Neural cell (in vitro differentiated cells): ENCODE measurements at regions not wholly inside any gene's neighbourhood (a gene's known extent, or its start where the extent isn't known, plus 50 kb on each side); places are given as distances from the start of the nearest gene placed in this dataset.

Experiments used
- H2AFZ ChIP-seq: fragments of 200-600, 300-800 bp; sonication (generic), shearing (Covaris generic); 2 replicates; pipeline ENCODE4 v1.6.0; 2014; ENCODE audit warnings: low read depth, mild to moderate bottlenecking, antibody characterized with exemption, low read length, moderate library complexity
- H3F3A ChIP-seq: fragments of 200-600 bp; shearing (Covaris generic); 2 replicates; pipeline ENCODE4 v1.6.1; 2016; ENCODE audit warnings: mild to moderate bottlenecking, moderate library complexity, mixed read lengths, antibody characterized with exemption, low read length; ENCODE audit not compliant: insufficient read depth, poor library complexity, severe bottlenecking
- H3K27ac ChIP-seq: fragments of 200-600, 300-800 bp; sonication (generic), shearing (Covaris generic); 2 replicates; pipeline ENCODE4 v1.5.1; 2014; ENCODE audit warnings: mild to moderate bottlenecking, low read length, moderate library complexity
- H3K27me3 ChIP-seq: fragments of 300-800, 200-600 bp; sonication (generic), shearing (Covaris generic); 2 replicates; pipeline ENCODE4 v1.6.0; 2014; ENCODE audit warnings: mild to moderate bottlenecking, low read depth, low read length, moderate library complexity; ENCODE audit not compliant: insufficient read depth
- H3K36me3 ChIP-seq: fragments of 300-800, 200-600 bp; sonication (generic), shearing (Covaris generic); 2 replicates; pipeline ENCODE4 v1.5.1; 2014; ENCODE audit warnings: mild to moderate bottlenecking, antibody characterized with exemption, low read length, moderate library complexity; ENCODE audit not compliant: insufficient read depth
- H3K4me2 ChIP-seq: fragments of 300-800, 200-600 bp; sonication (generic), shearing (Covaris generic); 2 replicates; pipeline ENCODE4 v1.6.0; 2014; ENCODE audit warnings: mild to moderate bottlenecking, low read length
- H3K4me3 ChIP-seq: fragments of 300-800, 200-600 bp; sonication (generic), shearing (Covaris generic); 2 replicates; pipeline ENCODE4 v1.5.1; 2014; ENCODE audit warnings: mild to moderate bottlenecking, low read length, moderate library complexity
- H3K79me2 ChIP-seq: fragments of 200-600 bp; shearing (Covaris generic); replicated peaks from 2 replicates; pipeline ENCODE4 v1.6.0; 2014; ENCODE audit warnings: mild to moderate bottlenecking, low read length, moderate library complexity; ENCODE audit not compliant: insufficient read depth
- H3K9ac ChIP-seq: fragments of 300-800, 200-600 bp; sonication (generic), shearing (Covaris generic); 2 replicates; pipeline ENCODE4 v1.6.1; 2016; ENCODE audit warnings: mild to moderate bottlenecking, low read length, mixed read lengths
- H3K9me2 ChIP-seq: fragments of 200-600 bp; shearing (Covaris generic); 2 replicates; pipeline ENCODE4 v1.6.1; 2016; ENCODE audit warnings: mild to moderate bottlenecking, low read length, mixed read lengths; ENCODE audit not compliant: insufficient read depth
- H3K9me3 ChIP-seq: fragments of 200-600, 300-800 bp; sonication (generic), shearing (Covaris generic); 2 replicates; pipeline ENCODE4 v1.6.1; 2016; ENCODE audit warnings: mild to moderate bottlenecking, mixed run types, low read length, moderate library complexity, mixed read lengths
- H4K20me1 ChIP-seq: fragments of 200-600 bp; shearing (Covaris generic); 2 replicates; pipeline ENCODE4 v1.6.1; 2016; ENCODE audit warnings: mild to moderate bottlenecking, mixed run types; ENCODE audit not compliant: insufficient read depth
- CTCF ChIP-seq: fragments of 450-650 bp; IDR thresholded peaks from 2 replicates; pipeline ENCODE4 v1.5.1; 2014; ENCODE audit warnings: antibody characterized with exemption, mild to moderate bottlenecking, moderate library complexity; ENCODE audit not compliant: poor library complexity, severe bottlenecking
- EP300 ChIP-seq: fragments of 450-650 bp; conservative IDR thresholded peaks from 2 replicates; pipeline ENCODE4 v1.6.1; 2014; ENCODE audit warnings: antibody characterized with exemption, mild to moderate bottlenecking, moderate library complexity; ENCODE audit not compliant: poor library complexity, severe bottlenecking
- EZH2 ChIP-seq: fragments of 200-600, 300-800 bp; shearing (Covaris generic), sonication (generic); IDR thresholded peaks from 2 replicates; pipeline ENCODE4 v1.6.1; 2014; ENCODE audit warnings: antibody characterized with exemption, low read length, borderline replicate concordance, mild to moderate bottlenecking; ENCODE audit not compliant: insufficient read depth, poor library complexity, severe bottlenecking
- MXI1 ChIP-seq: fragments of 450-650 bp; conservative IDR thresholded peaks from 2 replicates; pipeline ENCODE4 v1.6.1; 2014; ENCODE audit warnings: antibody characterized with exemption, mild to moderate bottlenecking; ENCODE audit not compliant: poor library complexity, severe bottlenecking
- POLR2AphosphoS5 ChIP-seq: IDR thresholded peaks from 2 replicates; pipeline ENCODE4 v1.6.1; 2012
- RAD21 ChIP-seq: fragments of 450-650 bp; conservative IDR thresholded peaks from 2 replicates; pipeline ENCODE4 v1.6.1; 2014; ENCODE audit warnings: antibody characterized with exemption, mild to moderate bottlenecking, moderate library complexity
- SMC3 ChIP-seq: fragments of 450-650 bp; conservative IDR thresholded peaks from 2 replicates; pipeline ENCODE4 v1.6.1; 2014; ENCODE audit warnings: antibody characterized with exemption, mild to moderate bottlenecking, moderate library complexity; ENCODE audit not compliant: poor library complexity
- TAF1 ChIP-seq: IDR thresholded peaks from 2 replicates; pipeline ENCODE4 v1.6.1; 2012; ENCODE audit warnings: low read depth
- TF ChIP-seq, protein P1 (sequence below): IDR thresholded peaks from 2 replicates; pipeline ENCODE4 v1.6.1; 2012; ENCODE audit warnings: borderline replicate concordance

DNA sequence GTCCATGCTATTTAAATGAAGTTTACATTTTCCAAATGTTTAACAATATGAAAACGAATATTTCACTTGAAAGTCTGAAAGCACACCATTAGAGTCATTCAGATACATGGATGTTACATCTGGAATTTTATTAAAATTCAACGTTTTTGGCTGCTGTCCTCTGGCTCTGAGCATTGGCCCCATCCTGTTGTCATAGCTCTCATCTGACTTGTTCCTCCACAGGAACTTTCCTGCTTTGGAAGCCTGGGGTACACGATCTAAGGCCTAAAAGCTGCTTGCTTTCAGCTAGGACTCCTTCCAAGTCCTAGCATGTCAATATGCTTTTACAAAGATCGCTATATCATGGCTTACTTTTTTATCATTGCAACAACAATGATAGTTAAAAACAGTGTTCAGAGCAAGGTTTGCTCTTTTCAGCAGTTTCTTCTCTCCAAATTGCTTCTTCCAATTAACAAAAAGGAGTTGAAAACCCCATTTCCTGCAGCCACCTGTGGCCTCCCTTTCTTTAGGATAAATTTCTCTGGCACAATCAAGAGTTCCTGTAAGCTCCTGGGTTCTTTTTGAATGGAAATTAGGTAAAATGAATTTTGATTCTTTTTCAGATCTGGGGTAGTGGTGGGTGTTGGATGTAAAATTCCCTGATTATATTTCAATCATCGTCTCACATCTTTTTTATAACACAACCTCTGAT is 413.4 kb upstream of the AGA start:
- Histone ChIP-seq H3K9me2 (no peaks in the 10 kb centered on the region), H3K4me3 (no peak overlapping the region), H3K9ac (no peak overlapping the region), H3K27ac (no peak overlapping the region), H3F3A (no peaks in the 10 kb centered on the region), H3K36me3 (no peaks in the 10 kb centered on the region), H3K79me2 (no peaks in the 10 kb centered on the region), H4K20me1 (no peaks in the 10 kb centered on the region), H3K27me3 (no peaks in the 10 kb centered on the region), H2AFZ (no peak overlapping the region), H3K4me2 (no peak overlapping the region), H3K9me3 (no peaks in the 10 kb centered on the region)
- TF ChIP-seq POLR2AphosphoS5 (no peak), EZH2 (no peak), RAD21 (no peak), SMC3 (no peak), TAF1 (no peak), MXI1 (no peak), EP300 (no peak), CTCF (no peak)
- TF ChIP-seq, protein P1, sequence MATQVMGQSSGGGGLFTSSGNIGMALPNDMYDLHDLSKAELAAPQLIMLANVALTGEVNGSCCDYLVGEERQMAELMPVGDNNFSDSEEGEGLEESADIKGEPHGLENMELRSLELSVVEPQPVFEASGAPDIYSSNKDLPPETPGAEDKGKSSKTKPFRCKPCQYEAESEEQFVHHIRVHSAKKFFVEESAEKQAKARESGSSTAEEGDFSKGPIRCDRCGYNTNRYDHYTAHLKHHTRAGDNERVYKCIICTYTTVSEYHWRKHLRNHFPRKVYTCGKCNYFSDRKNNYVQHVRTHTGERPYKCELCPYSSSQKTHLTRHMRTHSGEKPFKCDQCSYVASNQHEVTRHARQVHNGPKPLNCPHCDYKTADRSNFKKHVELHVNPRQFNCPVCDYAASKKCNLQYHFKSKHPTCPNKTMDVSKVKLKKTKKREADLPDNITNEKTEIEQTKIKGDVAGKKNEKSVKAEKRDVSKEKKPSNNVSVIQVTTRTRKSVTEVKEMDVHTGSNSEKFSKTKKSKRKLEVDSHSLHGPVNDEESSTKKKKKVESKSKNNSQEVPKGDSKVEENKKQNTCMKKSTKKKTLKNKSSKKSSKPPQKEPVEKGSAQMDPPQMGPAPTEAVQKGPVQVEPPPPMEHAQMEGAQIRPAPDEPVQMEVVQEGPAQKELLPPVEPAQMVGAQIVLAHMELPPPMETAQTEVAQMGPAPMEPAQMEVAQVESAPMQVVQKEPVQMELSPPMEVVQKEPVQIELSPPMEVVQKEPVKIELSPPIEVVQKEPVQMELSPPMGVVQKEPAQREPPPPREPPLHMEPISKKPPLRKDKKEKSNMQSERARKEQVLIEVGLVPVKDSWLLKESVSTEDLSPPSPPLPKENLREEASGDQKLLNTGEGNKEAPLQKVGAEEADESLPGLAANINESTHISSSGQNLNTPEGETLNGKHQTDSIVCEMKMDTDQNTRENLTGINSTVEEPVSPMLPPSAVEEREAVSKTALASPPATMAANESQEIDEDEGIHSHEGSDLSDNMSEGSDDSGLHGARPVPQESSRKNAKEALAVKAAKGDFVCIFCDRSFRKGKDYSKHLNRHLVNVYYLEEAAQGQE = no peak

DNA sequence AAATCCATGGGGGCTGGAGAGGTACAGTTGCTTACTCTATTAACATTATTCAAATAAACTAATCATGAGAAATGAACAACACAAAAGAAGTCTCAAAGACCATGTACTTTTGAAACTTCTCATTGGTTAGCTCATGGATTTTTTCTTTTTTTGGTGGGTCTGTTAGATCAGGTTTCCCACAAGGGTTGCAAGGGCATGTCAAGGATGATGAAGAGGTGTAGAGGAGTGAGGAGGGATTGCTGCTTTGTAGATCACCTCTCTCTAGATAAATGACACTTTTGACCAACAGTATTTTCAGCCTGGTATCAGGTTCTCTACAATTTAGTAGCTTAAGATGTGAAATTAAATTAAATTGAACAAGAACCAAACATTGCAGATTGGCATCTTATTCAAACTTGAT is 417.9 kb upstream of the AGA start:
- Histone ChIP-seq H4K20me1 (no peaks in the 10 kb centered on the region), H3K27me3 (no peaks in the 10 kb centered on the region), H3K4me3 (no peak overlapping the region), H3K9me3 (no peaks in the 10 kb centered on the region), H3K79me2 (no peaks in the 10 kb centered on the region), H3K9ac (no peak overlapping the region), H3K27ac (no peak overlapping the region), H2AFZ (no peak overlapping the region), H3K9me2 (no peaks in the 10 kb centered on the region), H3K4me2 (no peak overlapping the region), H3K36me3 (no peaks in the 10 kb centered on the region), H3F3A (no peaks in the 10 kb centered on the region)
- no peak for TF ChIP-seq EP300
- TF ChIP-seq CTCF = no peak
- TF ChIP-seq SMC3 = no peak
- TF ChIP-seq MXI1 = no peak
- TF ChIP-seq, protein P1 = no peak
- TF ChIP-seq POLR2AphosphoS5 = no peak
- TF ChIP-seq TAF1 = no peak
- no peak for TF ChIP-seq RAD21
- TF ChIP-seq EZH2 = no peak
